Testis (tissue), 2 donors: ENCODE measurements at regions not wholly inside any gene's neighbourhood (a gene's known extent, or its start where the extent isn't known, plus 50 kb on each side); places are given as distances from the start of the nearest gene placed in this dataset.
A peak's percentile ranks its signal among the peaks of the same experiment; 100 is the strongest.

Source experiments
- DNase-seq: peaks from one replicate; pipeline ENCODE4 v3.0.0-alpha.2; 2019
- H3K27ac ChIP-seq, 2 donors: fragments of 200-600 bp; sonication (generic); one replicate each; pipeline ENCODE4 v1.5.1; 2019
- H3K27me3 ChIP-seq: fragments of 200-600 bp; sonication (generic); one replicate; pipeline ENCODE4 v1.5.1; 2019
- H3K36me3 ChIP-seq: fragments of 200-600 bp; sonication (generic); one replicate; pipeline ENCODE4 v1.5.1; 2017; ENCODE audit warnings: low read depth; ENCODE audit errors: missing control alignments
- H3K4me1 ChIP-seq: fragments of 200-600 bp; sonication (generic); one replicate; pipeline ENCODE4 v1.5.1; 2019
- H3K4me3 ChIP-seq, 2 donors: fragments of 200-600 bp; sonication (generic); one replicate each; pipeline ENCODE4 v1.5.1; 2017 to 2019
- H3K9me3 ChIP-seq: fragments of 200-600 bp; sonication (generic); one replicate; pipeline ENCODE4 v1.5.1; 2017
- CTCF ChIP-seq, 3 experiments: fragments of 450-650 bp in 2 of 3; fragments of 200-600 bp in 1 of 3; sonication (generic) in 1 of 3; IDR thresholded peaks; one replicate each; pipeline ENCODE4 v1.5.1; 2016 to 2019; ENCODE audit warnings: antibody characterized with exemption in 3 of 3, mild to moderate bottlenecking in 2 of 3, moderate library complexity in 1 of 3
- POLR2A ChIP-seq: fragments of 450-650 bp; IDR thresholded peaks from one replicate; pipeline ENCODE4 v1.6.1; 2017; ENCODE audit warnings: antibody characterized with exemption, mild to moderate bottlenecking, moderate library complexity
- WGBS, 2 donors: methylation state at CpG; one replicate each; pipeline ENCODE4 v1.1.5; 2018; 5-methylcytosine and 5-hydroxymethylcytosine counted together
- intact Hi-C: fragments of 100-400 bp; cut with DNase I; formaldehyde crosslinking; loops from one replicate; pipeline ENCODE4 v1.15.1; 2023; ENCODE audit warnings: low total_unique reads

GRCh38 chr15:95168951-95169431, 937.6 kb downstream of the MCTP2 start:
- TF ChIP-seq CTCF (IDR thresholded peaks at IDR 0.05), result no peak
- no peak for TF ChIP-seq POLR2A
- no peaks in the 10 kb centered on the region for H3K27me3 ChIP-seq
- peaks cover 4% of the 10 kb centered on the region for H3K4me1 ChIP-seq
- no peak for DNase-seq
- H3K27ac ChIP-seq, result no peak overlapping the region
- H3K4me3 ChIP-seq, result no peak overlapping the region
- no peaks in the 10 kb centered on the region for H3K36me3 ChIP-seq
- 47 to 54% methylated on average over 5 of the region's 5 CpGs for WGBS, 2 donors
- no peaks in the 10 kb centered on the region for H3K9me3 ChIP-seq
- intact Hi-C loops, result no loop called here

GRCh38 chr15:95169541-95170459, 938.4 kb downstream of the MCTP2 start:
- DNase-seq, result peak; percentile 37
- no peak overlapping the region for H3K27ac ChIP-seq
- 45 to 54% methylated on average over 30 to 31 of the region's 31 CpGs for WGBS, 2 donors
- H3K36me3 ChIP-seq, result no peaks in the 10 kb centered on the region
- intact Hi-C loops, result no loop called here
- no peak overlapping the region for H3K4me3 ChIP-seq
- TF ChIP-seq POLR2A (no peak), CTCF (IDR thresholded peaks at IDR 0.05) (no peak)
- no peaks in the 10 kb centered on the region for H3K9me3 ChIP-seq
- H3K27me3 ChIP-seq, result no peaks in the 10 kb centered on the region
- H3K4me1 ChIP-seq, result peaks cover 4% of the 10 kb centered on the region

- peaks cover 4% of the 10 kb centered on the region for H3K4me1 ChIP-seq
- no peak overlapping the region for H3K27ac ChIP-seq
- intact Hi-C loops, result no loop called here
- no peak overlapping the region for H3K4me3 ChIP-seq
- TF ChIP-seq POLR2A, result no peak
- no peaks in the 10 kb centered on the region for H3K9me3 ChIP-seq
- 40 to 52% methylated on average over 6 of the region's 6 CpGs for WGBS, 2 donors
- H3K36me3 ChIP-seq, result no peaks in the 10 kb centered on the region
- no peak for DNase-seq
- H3K27me3 ChIP-seq, result no peaks in the 10 kb centered on the region
These were observed 939.4 kb downstream of the MCTP2 start for GRCh38 chr15:95170561-95171380.

- no peak overlapping the region for H3K27ac ChIP-seq
- H3K27me3 ChIP-seq, result no peaks in the 10 kb centered on the region
- H3K4me1 ChIP-seq, result peaks cover 4% of the 10 kb centered on the region
- DNase-seq, result no peak
- no peaks in the 10 kb centered on the region for H3K36me3 ChIP-seq
- no peak overlapping the region for H3K4me3 ChIP-seq
- 91 to 93% methylated on average over 3 of the region's 3 CpGs for WGBS, 2 donors
- intact Hi-C loops, result no loop called here
- H3K9me3 ChIP-seq, result no peaks in the 10 kb centered on the region
- TF ChIP-seq CTCF (IDR thresholded peaks at IDR 0.05) (no peak), POLR2A (no peak)
These were observed 940.2 kb downstream of the MCTP2 start for GRCh38 chr15:95171564-95171963.
